Neural cell (in vitro differentiated cells): ENCODE measurements at regions not wholly inside any gene's neighbourhood (a gene's known extent, or its start where the extent isn't known, plus 50 kb on each side); places are given as distances from the start of the nearest gene placed in this dataset.

Experiments
- H2AFZ ChIP-seq: fragments of 200-600, 300-800 bp; sonication (generic), shearing (Covaris generic); 2 replicates; pipeline ENCODE4 v1.6.0; 2014; ENCODE audit warnings: low read depth, mild to moderate bottlenecking, antibody characterized with exemption, low read length, moderate library complexity
- H3F3A ChIP-seq: fragments of 200-600 bp; shearing (Covaris generic); 2 replicates; pipeline ENCODE4 v1.6.1; 2016; ENCODE audit warnings: mild to moderate bottlenecking, moderate library complexity, mixed read lengths, antibody characterized with exemption, low read length; ENCODE audit not compliant: insufficient read depth, poor library complexity, severe bottlenecking
- H3K27ac ChIP-seq: fragments of 200-600, 300-800 bp; sonication (generic), shearing (Covaris generic); 2 replicates; pipeline ENCODE4 v1.5.1; 2014; ENCODE audit warnings: mild to moderate bottlenecking, low read length, moderate library complexity
- H3K27me3 ChIP-seq: fragments of 300-800, 200-600 bp; sonication (generic), shearing (Covaris generic); 2 replicates; pipeline ENCODE4 v1.6.0; 2014; ENCODE audit warnings: mild to moderate bottlenecking, low read depth, low read length, moderate library complexity; ENCODE audit not compliant: insufficient read depth
- H3K36me3 ChIP-seq: fragments of 300-800, 200-600 bp; sonication (generic), shearing (Covaris generic); 2 replicates; pipeline ENCODE4 v1.5.1; 2014; ENCODE audit warnings: mild to moderate bottlenecking, antibody characterized with exemption, low read length, moderate library complexity; ENCODE audit not compliant: insufficient read depth
- H3K4me2 ChIP-seq: fragments of 300-800, 200-600 bp; sonication (generic), shearing (Covaris generic); 2 replicates; pipeline ENCODE4 v1.6.0; 2014; ENCODE audit warnings: mild to moderate bottlenecking, low read length
- H3K4me3 ChIP-seq: fragments of 300-800, 200-600 bp; sonication (generic), shearing (Covaris generic); 2 replicates; pipeline ENCODE4 v1.5.1; 2014; ENCODE audit warnings: mild to moderate bottlenecking, low read length, moderate library complexity
- H3K79me2 ChIP-seq: fragments of 200-600 bp; shearing (Covaris generic); replicated peaks from 2 replicates; pipeline ENCODE4 v1.6.0; 2014; ENCODE audit warnings: mild to moderate bottlenecking, low read length, moderate library complexity; ENCODE audit not compliant: insufficient read depth
- H3K9ac ChIP-seq: fragments of 300-800, 200-600 bp; sonication (generic), shearing (Covaris generic); 2 replicates; pipeline ENCODE4 v1.6.1; 2016; ENCODE audit warnings: mild to moderate bottlenecking, low read length, mixed read lengths
- H3K9me2 ChIP-seq: fragments of 200-600 bp; shearing (Covaris generic); 2 replicates; pipeline ENCODE4 v1.6.1; 2016; ENCODE audit warnings: mild to moderate bottlenecking, low read length, mixed read lengths; ENCODE audit not compliant: insufficient read depth
- H3K9me3 ChIP-seq: fragments of 200-600, 300-800 bp; sonication (generic), shearing (Covaris generic); 2 replicates; pipeline ENCODE4 v1.6.1; 2016; ENCODE audit warnings: mild to moderate bottlenecking, mixed run types, low read length, moderate library complexity, mixed read lengths
- H4K20me1 ChIP-seq: fragments of 200-600 bp; shearing (Covaris generic); 2 replicates; pipeline ENCODE4 v1.6.1; 2016; ENCODE audit warnings: mild to moderate bottlenecking, mixed run types; ENCODE audit not compliant: insufficient read depth
- CTCF ChIP-seq: fragments of 450-650 bp; IDR thresholded peaks from 2 replicates; pipeline ENCODE4 v1.5.1; 2014; ENCODE audit warnings: antibody characterized with exemption, mild to moderate bottlenecking, moderate library complexity; ENCODE audit not compliant: poor library complexity, severe bottlenecking
- EP300 ChIP-seq: fragments of 450-650 bp; conservative IDR thresholded peaks from 2 replicates; pipeline ENCODE4 v1.6.1; 2014; ENCODE audit warnings: antibody characterized with exemption, mild to moderate bottlenecking, moderate library complexity; ENCODE audit not compliant: poor library complexity, severe bottlenecking
- EZH2 ChIP-seq: fragments of 200-600, 300-800 bp; shearing (Covaris generic), sonication (generic); IDR thresholded peaks from 2 replicates; pipeline ENCODE4 v1.6.1; 2014; ENCODE audit warnings: antibody characterized with exemption, low read length, borderline replicate concordance, mild to moderate bottlenecking; ENCODE audit not compliant: insufficient read depth, poor library complexity, severe bottlenecking
- MXI1 ChIP-seq: fragments of 450-650 bp; conservative IDR thresholded peaks from 2 replicates; pipeline ENCODE4 v1.6.1; 2014; ENCODE audit warnings: antibody characterized with exemption, mild to moderate bottlenecking; ENCODE audit not compliant: poor library complexity, severe bottlenecking
- POLR2AphosphoS5 ChIP-seq: IDR thresholded peaks from 2 replicates; pipeline ENCODE4 v1.6.1; 2012
- RAD21 ChIP-seq: fragments of 450-650 bp; conservative IDR thresholded peaks from 2 replicates; pipeline ENCODE4 v1.6.1; 2014; ENCODE audit warnings: antibody characterized with exemption, mild to moderate bottlenecking, moderate library complexity
- REST ChIP-seq: IDR thresholded peaks from 2 replicates; pipeline ENCODE4 v1.6.1; 2012; ENCODE audit warnings: borderline replicate concordance
- SMC3 ChIP-seq: fragments of 450-650 bp; conservative IDR thresholded peaks from 2 replicates; pipeline ENCODE4 v1.6.1; 2014; ENCODE audit warnings: antibody characterized with exemption, mild to moderate bottlenecking, moderate library complexity; ENCODE audit not compliant: poor library complexity
- TAF1 ChIP-seq: IDR thresholded peaks from 2 replicates; pipeline ENCODE4 v1.6.1; 2012; ENCODE audit warnings: low read depth

GRCh38 chr4:43586813-43587212, 694.3 kb downstream of the GRXCR1 start:
- Histone ChIP-seq H4K20me1 (no peaks in the 10 kb centered on the region), H3K36me3 (no peaks in the 10 kb centered on the region), H3F3A (no peaks in the 10 kb centered on the region), H3K27ac (no peak overlapping the region), H3K4me2 (no peak overlapping the region), H3K9me3 (no peaks in the 10 kb centered on the region), H3K4me3 (no peak overlapping the region), H3K9me2 (no peaks in the 10 kb centered on the region), H2AFZ (no peak overlapping the region), H3K9ac (no peak overlapping the region), H3K79me2 (no peaks in the 10 kb centered on the region), H3K27me3 (no peaks in the 10 kb centered on the region)
- TF ChIP-seq TAF1 (no peak), CTCF (no peak), EZH2 (no peak), EP300 (no peak), REST (no peak), RAD21 (no peak), POLR2AphosphoS5 (no peak), SMC3 (no peak), MXI1 (no peak)

- H3K36me3 ChIP-seq: no peaks in the 10 kb centered on the region
- no peak overlapping the region for H2AFZ ChIP-seq
- H3K27me3 ChIP-seq: no peaks in the 10 kb centered on the region
- no peaks in the 10 kb centered on the region for H3F3A ChIP-seq
- H3K4me3 ChIP-seq: no peak overlapping the region
- H3K79me2 ChIP-seq: no peaks in the 10 kb centered on the region
- no peaks in the 10 kb centered on the region for H3K9me2 ChIP-seq
- no peak overlapping the region for H3K27ac ChIP-seq
- no peak overlapping the region for H3K4me2 ChIP-seq
- TF ChIP-seq SMC3: no peak
- no peak for TF ChIP-seq CTCF
- no peak for TF ChIP-seq RAD21
- TF ChIP-seq POLR2AphosphoS5: no peak
- no peak for TF ChIP-seq REST
- no peak for TF ChIP-seq TAF1
- no peak for TF ChIP-seq EP300
- TF ChIP-seq EZH2: no peak
- TF ChIP-seq MXI1: no peak
- H4K20me1 ChIP-seq: no peaks in the 10 kb centered on the region
- no peaks in the 10 kb centered on the region for H3K9me3 ChIP-seq
- no peak overlapping the region for H3K9ac ChIP-seq
Measured at GRCh38 chr4:43587758-43588157, 695.2 kb downstream of the GRXCR1 start.
